ENCODE measurements at regions not wholly inside any gene's neighbourhood (a gene's known extent, or its start where the extent isn't known, plus 50 kb on each side); places are given as distances from the start of the nearest gene placed in this dataset.

- TF ChIP-seq CTCF (IDR thresholded peaks at IDR 0.05) (no peak), POLR2A (IDR thresholded peaks at IDR 0.05) (no peak)
Measured at GRCh38 chr17:77404812-77405581, 264.2 kb downstream of the SEC14L1 start.
